DOHH2 (cell line): ENCODE measurements at regions not wholly inside any gene's neighbourhood (a gene's known extent, or its start where the extent isn't known, plus 50 kb on each side); places are given as distances from the start of the nearest gene placed in this dataset.

Source experiments
- H3F3A ChIP-seq: fragments of 200-600 bp; sonication (generic), shearing (Covaris generic); 2 replicates; pipeline ENCODE4 v1.6.0; 2016; ENCODE audit warnings: antibody characterized with exemption, mild to moderate bottlenecking; ENCODE audit not compliant: control insufficient read depth, insufficient read depth
- H3K27ac ChIP-seq: fragments of 200-600 bp; sonication (generic); 2 replicates; pipeline ENCODE4 v1.5.1; 2014; ENCODE audit warnings: low read depth, mild to moderate bottlenecking, low read length, moderate library complexity
- H3K27me3 ChIP-seq: fragments of 200-600 bp; sonication (generic); 2 replicates; pipeline ENCODE4 v1.6.1; 2014; ENCODE audit warnings: mild to moderate bottlenecking, low read length, mixed read lengths; ENCODE audit not compliant: control insufficient read depth
- H3K36me3 ChIP-seq: fragments of 200-600 bp; sonication (generic); 2 replicates; pipeline ENCODE4 v1.6.1; 2014; ENCODE audit warnings: mild to moderate bottlenecking, low read length, moderate library complexity, mixed read lengths; ENCODE audit not compliant: control insufficient read depth
- H3K4me1 ChIP-seq: fragments of 200-600 bp; sonication (generic); 2 replicates; pipeline ENCODE4 v1.6.1; 2014; ENCODE audit warnings: mild to moderate bottlenecking, low read length, mixed read lengths; ENCODE audit not compliant: control insufficient read depth
- H3K4me2 ChIP-seq: fragments of 200-600 bp; sonication (generic); 2 replicates; pipeline ENCODE4 v1.6.0; 2014; ENCODE audit warnings: mild to moderate bottlenecking, low read length, moderate library complexity
- H3K4me3 ChIP-seq: fragments of 200-600 bp; sonication (generic); 2 replicates; pipeline ENCODE4 v1.5.1; 2014; ENCODE audit warnings: mild to moderate bottlenecking, low read length, mixed read lengths
- H3K79me2 ChIP-seq: fragments of 200-600 bp; sonication (generic); 2 replicates; pipeline ENCODE4 v1.6.1; 2014; ENCODE audit warnings: mild to moderate bottlenecking, low read length, mixed read lengths; ENCODE audit not compliant: control insufficient read depth
- H3K9me2 ChIP-seq: fragments of 200-600 bp; sonication (generic); replicated peaks from 2 replicates; pipeline ENCODE4 v1.6.1; 2014; ENCODE audit warnings: mild to moderate bottlenecking, low read length, mixed read lengths; ENCODE audit not compliant: control insufficient read depth
- H3K9me3 ChIP-seq: fragments of 200-600 bp; sonication (generic); 2 replicates; pipeline ENCODE4 v1.6.1; 2014; ENCODE audit warnings: antibody characterized with exemption, low read length, mixed read lengths; ENCODE audit not compliant: control insufficient read depth, insufficient read depth
- H4K20me1 ChIP-seq: fragments of 200-600 bp; sonication (generic); 2 replicates; pipeline ENCODE4 v1.6.0; 2014; ENCODE audit warnings: low read depth, mild to moderate bottlenecking, antibody characterized with exemption, low read length, moderate library complexity; ENCODE audit not compliant: control insufficient read depth, insufficient read depth
- EZH2phosphoT487 ChIP-seq: fragments of 200-600 bp; sonication (generic); IDR thresholded peaks from 2 replicates; pipeline ENCODE4 v1.6.1; 2017; ENCODE audit warnings: borderline replicate concordance, mild to moderate bottlenecking, antibody characterized with exemption, low read length, moderate library complexity, mixed read lengths
- TF ChIP-seq, protein P1 (sequence below): fragments of 200-600 bp; sonication (generic); IDR thresholded peaks from one replicate; pipeline ENCODE4 v1.5.1; 2014; ENCODE audit warnings: antibody characterized with exemption, mild to moderate bottlenecking, low read depth, low read length; ENCODE audit not compliant: poor library complexity, severe bottlenecking

DNA sequence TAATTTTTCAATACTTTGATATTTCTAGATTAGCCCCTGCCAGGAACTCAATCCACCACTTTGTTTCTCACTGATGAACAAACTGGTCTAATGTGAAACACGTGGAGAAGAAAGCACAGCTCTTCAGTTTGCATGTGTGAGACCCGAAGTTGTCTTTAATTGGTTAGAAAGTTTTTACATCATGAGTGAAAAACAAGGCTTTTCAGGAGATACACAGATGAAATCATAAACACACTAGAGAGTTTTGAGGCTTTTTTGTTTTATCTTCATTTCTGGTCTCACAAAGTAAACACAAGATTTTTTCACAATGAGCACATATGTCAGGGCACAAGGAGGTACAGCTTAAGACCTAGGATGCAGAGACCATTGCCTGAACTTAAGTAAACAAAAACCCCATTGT lies 84.5 kb upstream of the MOCS2 start:
- Histone ChIP-seq H3K9me3 (no peaks in the 10 kb centered on the region), H3K36me3 (no peaks in the 10 kb centered on the region), H3K4me1 (no peaks in the 10 kb centered on the region), H3K4me2 (no peak overlapping the region), H3K27ac (no peak overlapping the region), H3F3A (no peaks in the 10 kb centered on the region), H3K9me2 (no peaks in the 10 kb centered on the region), H3K27me3 (no peaks in the 10 kb centered on the region), H3K79me2 (no peaks in the 10 kb centered on the region), H4K20me1 (no peaks in the 10 kb centered on the region), H3K4me3 (no peak overlapping the region)
- no peak for TF ChIP-seq EZH2phosphoT487

- no peaks in the 10 kb centered on the region for H3K27me3 ChIP-seq
- H3F3A ChIP-seq, result no peaks in the 10 kb centered on the region
- H3K4me1 ChIP-seq, result no peaks in the 10 kb centered on the region
- H3K4me3 ChIP-seq, result no peak overlapping the region
- no peaks in the 10 kb centered on the region for H3K9me2 ChIP-seq
- no peak overlapping the region for H3K27ac ChIP-seq
- H3K4me2 ChIP-seq, result no peak overlapping the region
- no peaks in the 10 kb centered on the region for H3K79me2 ChIP-seq
- no peaks in the 10 kb centered on the region for H3K9me3 ChIP-seq
- no peak for TF ChIP-seq EZH2phosphoT487
- TF ChIP-seq, protein P1, sequence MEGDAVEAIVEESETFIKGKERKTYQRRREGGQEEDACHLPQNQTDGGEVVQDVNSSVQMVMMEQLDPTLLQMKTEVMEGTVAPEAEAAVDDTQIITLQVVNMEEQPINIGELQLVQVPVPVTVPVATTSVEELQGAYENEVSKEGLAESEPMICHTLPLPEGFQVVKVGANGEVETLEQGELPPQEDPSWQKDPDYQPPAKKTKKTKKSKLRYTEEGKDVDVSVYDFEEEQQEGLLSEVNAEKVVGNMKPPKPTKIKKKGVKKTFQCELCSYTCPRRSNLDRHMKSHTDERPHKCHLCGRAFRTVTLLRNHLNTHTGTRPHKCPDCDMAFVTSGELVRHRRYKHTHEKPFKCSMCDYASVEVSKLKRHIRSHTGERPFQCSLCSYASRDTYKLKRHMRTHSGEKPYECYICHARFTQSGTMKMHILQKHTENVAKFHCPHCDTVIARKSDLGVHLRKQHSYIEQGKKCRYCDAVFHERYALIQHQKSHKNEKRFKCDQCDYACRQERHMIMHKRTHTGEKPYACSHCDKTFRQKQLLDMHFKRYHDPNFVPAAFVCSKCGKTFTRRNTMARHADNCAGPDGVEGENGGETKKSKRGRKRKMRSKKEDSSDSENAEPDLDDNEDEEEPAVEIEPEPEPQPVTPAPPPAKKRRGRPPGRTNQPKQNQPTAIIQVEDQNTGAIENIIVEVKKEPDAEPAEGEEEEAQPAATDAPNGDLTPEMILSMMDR, result no peak
- H4K20me1 ChIP-seq, result no peaks in the 10 kb centered on the region
- H3K36me3 ChIP-seq, result no peaks in the 10 kb centered on the region
Measured at GRCh38 chr5:53199882-53200281, 90.3 kb upstream of the MOCS2 start.

DNA sequence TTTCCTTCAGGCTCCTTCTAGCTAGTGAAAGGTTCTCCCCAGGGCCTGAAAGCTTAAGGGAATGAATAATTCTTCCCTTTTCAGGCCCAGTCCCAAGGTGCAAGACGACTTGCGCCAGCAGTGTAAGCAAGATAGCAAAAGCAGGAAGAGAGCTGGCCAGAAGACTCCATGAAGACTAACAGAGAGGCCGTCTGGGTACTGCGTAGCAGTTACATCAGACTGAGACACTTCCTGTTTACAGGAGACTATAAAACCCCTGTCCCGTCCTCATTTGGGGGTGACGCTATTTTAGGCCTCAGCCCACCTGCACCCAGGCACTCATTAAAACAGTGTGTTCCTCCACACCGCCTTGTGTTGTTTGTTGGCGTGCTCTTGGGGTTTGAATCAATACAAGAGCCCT lies 90.7 kb upstream of the MOCS2 start:
- H3K27ac ChIP-seq, result no peak overlapping the region
- TF ChIP-seq, protein P1, result no peak
- TF ChIP-seq EZH2phosphoT487, result no peak
- no peaks in the 10 kb centered on the region for H3K27me3 ChIP-seq
- no peak overlapping the region for H3K4me3 ChIP-seq
- H3F3A ChIP-seq, result no peaks in the 10 kb centered on the region
- no peaks in the 10 kb centered on the region for H3K9me3 ChIP-seq
- H3K36me3 ChIP-seq, result no peaks in the 10 kb centered on the region
- no peaks in the 10 kb centered on the region for H4K20me1 ChIP-seq
- no peak overlapping the region for H3K4me2 ChIP-seq
- no peaks in the 10 kb centered on the region for H3K9me2 ChIP-seq
- H3K4me1 ChIP-seq, result no peaks in the 10 kb centered on the region
- no peaks in the 10 kb centered on the region for H3K79me2 ChIP-seq

- H3K9me3 ChIP-seq, result no peaks in the 10 kb centered on the region
- no peaks in the 10 kb centered on the region for H3K4me1 ChIP-seq
- H3K27ac ChIP-seq, result no peak overlapping the region
- H3K27me3 ChIP-seq, result no peaks in the 10 kb centered on the region
- no peak overlapping the region for H3K4me3 ChIP-seq
- H3K9me2 ChIP-seq, result no peaks in the 10 kb centered on the region
- no peaks in the 10 kb centered on the region for H4K20me1 ChIP-seq
- H3K4me2 ChIP-seq, result no peak overlapping the region
- no peaks in the 10 kb centered on the region for H3F3A ChIP-seq
- no peaks in the 10 kb centered on the region for H3K36me3 ChIP-seq
- no peak for TF ChIP-seq EZH2phosphoT487
- TF ChIP-seq, protein P1, result peak; percentile 40
- H3K79me2 ChIP-seq, result no peaks in the 10 kb centered on the region
Measured at GRCh38 chr5:53201746-53202145, 92.2 kb upstream of the MOCS2 start.
